Fibroblast of skin of left quadriceps (primary cell): ENCODE measurements at regions not wholly inside any gene's neighbourhood (a gene's known extent, or its start where the extent isn't known, plus 50 kb on each side); places are given as distances from the start of the nearest gene placed in this dataset.
A peak's percentile ranks its signal among the peaks of the same experiment; 100 is the strongest.
"Not testable (repeated sequence)": the region's sequence is repeated elsewhere in the genome, so short reads cannot be mapped to it uniquely, and the experiment has no call there.

Experiments
- DNase-seq, 2 experiments: peaks; one replicate each; pipeline ENCODE4 v3.0.0-alpha.2; 2013; ENCODE audit warnings: low read depth in 2 of 2

DNA sequence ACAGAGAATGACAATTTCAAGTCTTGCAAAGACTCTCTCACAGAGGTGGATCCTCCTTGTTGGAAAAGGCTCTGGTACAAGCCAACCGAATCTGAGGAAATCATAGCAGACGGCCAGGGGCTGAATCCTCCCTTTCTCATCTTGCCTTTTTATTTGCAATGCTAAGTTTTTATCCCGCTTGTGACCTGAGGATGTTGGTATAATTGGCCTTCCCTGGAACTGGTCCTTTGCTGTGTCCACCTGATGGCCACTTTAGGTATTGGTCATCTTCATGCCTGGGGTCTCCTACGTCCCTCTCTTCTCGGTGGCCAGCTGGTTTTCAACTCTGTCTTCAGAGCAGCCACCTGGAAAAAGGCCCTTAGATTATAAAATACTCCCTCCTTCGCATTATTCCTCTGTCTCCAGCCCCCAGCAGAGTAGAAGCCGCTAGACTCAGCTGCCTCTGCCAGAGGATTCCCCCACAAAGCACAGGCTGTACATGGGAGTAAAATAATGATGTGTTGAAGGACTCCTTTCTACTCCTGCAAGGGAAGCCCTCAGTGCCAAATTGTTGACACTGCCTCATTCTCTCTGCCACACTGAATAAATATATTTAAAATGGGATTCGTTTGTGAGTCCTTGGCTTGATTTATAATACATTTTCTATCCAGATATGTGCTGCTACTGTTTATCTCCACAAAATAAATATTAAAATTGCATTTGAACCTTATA is 208.9 kb upstream of the CFAP20DC start:
- no peak for DNase-seq

DNA sequence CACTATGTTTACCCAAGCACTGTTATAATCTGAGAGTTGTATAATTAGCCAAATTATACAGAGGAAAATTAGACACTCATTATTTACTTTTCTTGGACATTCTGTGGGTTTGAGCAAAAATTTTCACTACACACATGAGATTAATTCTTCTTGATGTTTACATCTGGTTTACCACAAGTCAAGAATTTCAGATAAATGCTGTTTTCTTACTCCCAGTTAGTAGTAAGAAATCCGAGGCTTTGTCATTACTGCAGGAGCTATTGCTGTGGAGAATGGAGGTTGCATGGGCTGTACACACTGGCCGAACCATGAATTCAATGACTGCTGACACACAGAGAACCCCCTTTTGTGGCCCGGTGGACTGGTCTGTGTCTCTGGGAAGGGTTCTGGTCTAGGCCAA is 207.7 kb upstream of the CFAP20DC start:
- no peak for DNase-seq

DNA sequence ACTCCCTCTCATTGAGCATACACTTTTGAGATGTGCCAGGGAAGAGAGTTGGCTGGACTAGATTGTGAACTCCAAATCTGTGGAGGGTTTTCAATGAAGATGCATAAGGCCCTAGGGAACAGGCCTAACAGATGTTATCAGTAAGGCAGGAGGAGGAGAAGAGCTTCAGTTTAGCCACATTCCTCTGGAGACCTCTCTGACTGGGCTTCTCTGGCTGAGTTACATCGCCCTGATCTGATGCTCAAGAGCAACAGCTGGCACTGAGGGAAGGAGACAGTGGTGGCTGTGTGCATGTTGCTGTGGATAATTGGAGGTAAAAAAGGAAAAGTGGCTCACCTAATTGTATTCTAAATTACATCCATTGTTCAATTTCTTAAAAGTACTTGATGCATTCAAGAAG is 206.4 kb upstream of the CFAP20DC start:
- DNase-seq = no peak

DNA sequence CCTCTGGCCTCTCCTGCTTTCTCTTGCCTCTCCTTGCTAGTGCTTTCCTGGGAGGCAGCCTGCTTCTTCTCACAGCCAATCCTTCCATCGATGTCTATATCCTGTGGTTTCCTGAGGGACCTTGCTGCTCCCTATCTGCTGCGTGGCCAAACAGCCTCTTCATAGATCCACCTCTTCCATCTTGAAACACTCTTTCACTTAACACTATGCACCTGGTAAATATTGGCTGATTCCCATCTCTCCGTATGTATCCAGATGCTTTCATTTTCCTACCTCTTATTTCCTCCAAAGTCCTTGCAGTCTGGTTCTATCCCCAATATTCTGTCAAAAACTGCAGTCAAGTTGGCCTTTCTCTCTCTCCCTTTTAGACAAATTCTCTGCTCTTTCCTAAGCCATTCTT is 205.2 kb upstream of the CFAP20DC start:
- DNase-seq = no peak

DNA sequence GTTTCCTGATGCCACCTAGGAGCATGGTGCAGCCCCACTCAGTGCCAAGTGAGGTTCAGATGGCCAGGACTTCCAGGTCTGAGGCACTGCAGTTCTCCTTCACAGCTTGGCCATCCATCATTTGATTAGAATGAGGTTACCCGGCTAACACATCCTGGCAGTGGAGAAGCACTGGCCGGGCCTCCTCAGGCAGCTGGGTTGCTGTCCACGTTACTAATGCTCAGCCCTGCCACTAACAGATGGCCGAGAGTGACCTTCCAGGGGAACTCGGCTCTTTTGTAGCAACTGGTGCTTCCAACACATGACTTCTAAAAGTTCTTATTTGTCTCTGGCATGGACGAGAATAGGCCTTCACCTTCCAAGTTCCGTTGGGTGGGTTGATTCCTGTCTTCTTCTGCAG is 204.6 kb upstream of the CFAP20DC start:
- no peak for DNase-seq

DNA sequence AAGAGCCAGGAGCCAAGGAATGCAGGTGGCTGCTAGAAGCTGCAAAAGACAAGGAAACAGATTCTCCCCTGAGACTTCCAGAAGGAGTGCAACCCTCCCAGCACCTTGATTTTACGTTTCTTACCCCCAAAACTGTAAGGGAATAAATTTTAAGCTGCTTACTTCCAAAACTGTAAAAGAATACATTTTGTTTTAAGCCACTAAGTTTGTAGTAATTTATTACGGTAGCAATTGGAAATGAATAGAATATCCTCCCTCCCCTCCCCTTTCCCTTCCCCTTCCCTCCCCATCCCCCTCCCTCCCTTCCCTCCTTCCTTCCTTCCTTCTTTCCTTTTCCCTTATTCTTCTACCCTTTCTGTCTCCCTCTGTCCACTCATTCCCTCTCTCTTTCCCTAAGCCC is 203.7 kb upstream of the CFAP20DC start:
- DNase-seq = no peak

GRCh38 chr3:59251869-59252268 is 202.0 kb upstream of the CFAP20DC start:
- no peak for DNase-seq

GRCh38 chr3:59250600-59250999 is 200.8 kb upstream of the CFAP20DC start:
- DNase-seq = no peak

- no peak for DNase-seq
These were observed 200.0 kb upstream of the CFAP20DC start for GRCh38 chr3:59249698-59250361.

DNA sequence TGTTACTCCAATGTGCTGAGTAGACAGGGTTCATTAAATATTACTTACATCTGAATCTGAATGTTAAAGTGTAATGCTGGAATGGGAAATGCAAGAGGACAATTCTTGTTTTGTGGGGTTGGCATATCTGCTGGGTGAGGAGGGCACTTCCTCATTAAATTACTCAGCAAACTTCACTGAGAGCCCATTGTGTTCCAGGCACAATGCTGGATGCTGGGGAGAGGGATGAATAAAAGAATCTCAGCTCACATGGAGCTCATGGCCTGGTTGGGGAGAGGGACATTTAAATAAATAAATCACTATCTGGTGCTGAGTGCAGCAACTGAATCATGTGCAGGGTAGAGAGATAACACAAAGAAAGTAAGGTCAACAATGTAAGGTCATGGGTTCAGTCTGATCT is 199.2 kb upstream of the CFAP20DC start:
- no peak for DNase-seq

DNA sequence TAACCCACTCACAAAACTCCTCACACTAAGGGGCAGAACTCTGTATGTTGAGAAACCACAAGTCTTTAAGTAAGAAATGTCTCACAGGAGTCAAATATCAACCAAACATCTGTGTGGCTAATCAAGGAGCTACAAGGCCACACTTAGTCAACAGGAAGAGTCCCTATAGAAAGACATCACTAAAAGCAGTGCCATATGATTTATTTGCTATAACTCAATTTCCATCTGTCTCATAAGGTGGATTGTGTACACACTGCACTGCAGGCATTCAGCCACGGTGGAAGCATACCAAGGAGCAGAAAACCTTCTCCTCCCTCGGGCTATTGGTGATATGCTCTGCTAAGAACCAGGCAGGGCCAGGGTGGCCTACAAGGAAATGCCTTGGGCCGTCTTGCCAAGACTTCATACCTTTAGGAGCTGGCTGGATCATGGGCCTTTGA is 197.6 kb upstream of the CFAP20DC start:
- peak in 1 of 2 experiments; percentile 27 for DNase-seq

- DNase-seq = no peak
These were observed 197.0 kb upstream of the CFAP20DC start for GRCh38 chr3:59246719-59247401.

DNA sequence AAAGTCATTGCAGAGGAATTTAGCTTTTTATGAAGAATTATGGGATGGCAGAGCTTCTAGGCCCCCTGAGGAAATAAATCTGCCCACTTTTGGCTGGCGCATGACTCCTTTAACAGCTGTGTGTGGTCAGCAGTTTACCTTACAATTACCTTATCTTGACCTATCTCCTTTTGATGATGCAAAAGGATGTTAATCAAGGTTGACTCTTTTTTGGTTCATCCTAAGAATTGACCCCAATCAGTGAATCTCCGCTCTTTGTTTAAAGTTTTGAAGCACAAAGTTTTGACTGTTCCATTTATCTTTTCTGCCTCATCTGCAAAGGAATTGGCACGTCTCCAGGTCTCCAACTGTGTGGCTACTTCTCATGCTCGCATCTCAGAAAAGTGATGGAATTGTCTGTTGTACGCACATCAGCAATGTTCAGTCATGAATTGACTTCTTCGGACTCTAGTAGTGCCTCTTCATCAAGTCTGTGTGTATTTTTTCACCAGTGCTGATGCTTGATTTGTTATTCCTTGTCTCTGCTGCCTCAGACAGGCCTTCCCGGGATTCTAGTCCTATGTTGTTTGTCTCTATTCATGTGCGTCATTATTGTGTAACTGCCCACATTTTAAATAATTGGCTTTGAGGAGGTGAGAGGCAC is 196.2 kb upstream of the CFAP20DC start:
- DNase-seq = peak; percentile 48 to 52

DNA sequence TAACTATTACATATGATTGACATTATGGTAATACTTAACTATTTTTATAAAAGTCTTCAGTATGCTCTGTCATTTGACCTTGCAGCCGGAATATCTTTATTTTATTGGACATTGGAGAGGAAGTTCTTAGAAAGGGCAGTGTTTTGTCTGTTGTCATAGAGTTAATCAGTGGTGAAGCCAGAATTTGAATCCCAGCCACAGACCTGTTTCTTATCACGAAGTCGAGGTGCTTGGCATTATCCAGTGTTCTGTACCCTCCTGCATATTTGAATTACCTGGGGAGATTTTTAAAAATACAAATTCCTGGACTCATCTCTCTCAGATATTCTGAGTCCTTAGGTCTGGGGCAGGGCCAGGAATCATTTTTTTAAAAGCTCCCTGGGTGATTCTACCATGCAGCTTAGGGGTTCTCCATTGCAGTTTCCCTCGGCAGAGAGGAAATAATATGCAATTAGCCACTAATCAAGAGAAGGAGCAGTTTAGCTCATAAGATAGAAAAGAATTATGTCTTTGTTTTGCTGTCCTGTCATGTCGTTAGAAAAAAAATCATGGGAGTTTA is 195.6 kb upstream of the CFAP20DC start:
- DNase-seq = peak in 1 of 2 experiments; percentile 48

GRCh38 chr3:59244343-59244742 is 194.5 kb upstream of the CFAP20DC start:
- no peak for DNase-seq

GRCh38 chr3:59243476-59243875 is 193.7 kb upstream of the CFAP20DC start:
- DNase-seq = no peak

DNA sequence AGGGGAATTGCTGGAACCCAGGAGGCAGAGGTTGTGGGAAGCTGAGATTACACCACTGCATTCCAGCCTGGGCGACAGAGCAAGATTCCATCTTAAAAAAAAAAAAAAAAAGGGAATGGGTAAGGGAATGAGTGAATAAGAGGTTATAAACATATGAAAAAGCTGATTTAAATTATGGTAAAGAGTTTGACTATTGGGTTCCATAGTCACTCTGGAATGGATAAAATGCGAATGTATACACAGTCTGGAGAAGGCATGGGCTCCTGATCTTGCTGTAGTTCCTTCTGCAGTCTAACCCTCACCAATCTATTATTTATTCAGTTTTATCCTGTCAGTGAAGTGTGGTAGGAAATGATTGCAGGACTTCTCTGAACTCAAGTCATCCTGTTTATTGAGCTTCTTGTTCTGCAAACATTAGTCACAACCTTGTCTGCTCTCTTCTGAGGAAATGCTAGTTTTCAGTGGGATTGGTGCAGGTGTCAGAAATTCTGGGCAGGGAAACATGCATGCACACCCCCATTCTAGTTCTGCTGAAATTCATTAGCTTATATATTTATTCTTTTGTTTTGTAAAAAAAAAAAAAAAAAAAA is 190.9 kb upstream of the CFAP20DC start:
- DNase-seq = no peak

- DNase-seq = no peak
These were observed 187.3 kb upstream of the CFAP20DC start for GRCh38 chr3:59237121-59237520.

GRCh38 chr3:59235634-59236012 is 185.8 kb upstream of the CFAP20DC start:
- DNase-seq = no peak

DNA sequence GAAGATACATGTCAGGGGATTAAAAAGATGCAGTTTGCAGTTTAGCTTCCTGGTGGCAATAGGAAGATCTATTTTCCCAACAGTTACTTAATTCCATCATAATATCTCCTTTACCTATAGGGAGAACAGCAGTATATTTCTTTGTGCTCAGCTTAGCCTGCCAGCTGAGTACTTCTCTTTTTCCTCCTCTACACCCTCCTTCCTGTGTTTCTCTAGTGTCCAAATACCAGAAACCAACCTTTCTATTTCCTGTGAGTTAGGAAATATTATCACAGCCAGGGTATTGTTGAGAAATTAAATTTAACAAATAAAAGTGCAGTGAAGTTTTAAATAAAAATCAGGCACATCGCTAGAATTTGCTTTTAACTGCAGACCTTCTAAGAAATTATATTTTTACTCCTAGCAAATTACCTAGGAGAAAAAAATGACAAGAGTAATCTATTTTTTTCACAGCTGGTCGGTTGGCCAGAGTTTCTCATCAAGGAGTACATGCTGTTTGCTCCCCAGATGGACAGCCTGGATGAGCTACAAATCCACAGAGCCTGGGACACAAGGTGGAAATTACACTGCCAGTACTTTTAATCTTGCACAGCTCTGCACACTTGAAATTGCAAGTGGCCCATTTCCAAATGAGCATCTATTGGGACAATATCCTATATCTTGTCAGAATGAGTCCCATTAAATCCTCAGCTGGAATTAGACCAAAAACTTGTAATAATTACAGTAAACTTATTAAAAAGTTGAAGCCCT is 185.2 kb upstream of the CFAP20DC start:
- DNase-seq = no peak

- not testable (repeated sequence) for DNase-seq
These were observed 180.6 kb upstream of the CFAP20DC start for GRCh38 chr3:59230379-59230778.
